Mesenchymal stem cell (in vitro differentiated cells and primary cell): ENCODE measurements at regions not wholly inside any gene's neighbourhood (a gene's known extent, or its start where the extent isn't known, plus 50 kb on each side); places are given as distances from the start of the nearest gene placed in this dataset.
A peak's percentile ranks its signal among the peaks of the same experiment; 100 is the strongest.

ENCODE experiments used
- DNase-seq: peaks from one replicate; pipeline ENCODE4 v3.0.0-alpha.2; 2013
- H2AFZ ChIP-seq: one replicate; pipeline ENCODE4 v1.6.1; 2013; ENCODE audit warnings: low read depth, mild to moderate bottlenecking, control low read depth, inconsistent platforms, low read length, moderate library complexity
- H2AK5ac ChIP-seq: 2 replicates; pipeline ENCODE4 v1.6.1; 2013; ENCODE audit warnings: low read length, moderate library complexity, mild to moderate bottlenecking, inconsistent platforms; ENCODE audit not compliant: severe bottlenecking
- H2BK120ac ChIP-seq: one replicate; pipeline ENCODE4 v1.6.1; 2013; ENCODE audit warnings: low read depth, mild to moderate bottlenecking, inconsistent platforms, low read length, moderate library complexity
- H2BK12ac ChIP-seq, 2 experiments: one replicate each; pipeline ENCODE4 v1.6.1; 2013; ENCODE audit warnings: inconsistent platforms in 2 of 2, low read length in 2 of 2, mild to moderate bottlenecking in 2 of 2, moderate library complexity in 2 of 2, control low read depth in 1 of 2
- H2BK15ac ChIP-seq: one replicate; pipeline ENCODE4 v1.6.1; 2013; ENCODE audit warnings: mild to moderate bottlenecking, low read depth, inconsistent platforms; ENCODE audit not compliant: poor library complexity, severe bottlenecking
- H2BK5ac ChIP-seq: 2 replicates; pipeline ENCODE4 v1.6.1; 2013; ENCODE audit warnings: low read depth, mild to moderate bottlenecking, low read length, control low read depth, inconsistent platforms; ENCODE audit not compliant: poor library complexity, severe bottlenecking
- H3K14ac ChIP-seq, 2 experiments: one replicate each; pipeline ENCODE4 v1.6.1; 2013; ENCODE audit warnings: inconsistent platforms in 2 of 2, low read length in 2 of 2, control low read depth in 1 of 2, mild to moderate bottlenecking in 1 of 2, moderate library complexity in 1 of 2
- H3K18ac ChIP-seq, 2 experiments: one replicate each; pipeline ENCODE4 v1.6.1; 2013; ENCODE audit warnings: inconsistent platforms in 2 of 2, low read length in 2 of 2, control low read depth in 1 of 2, low read depth in 1 of 2, mild to moderate bottlenecking in 1 of 2
- H3K23ac ChIP-seq, 2 experiments: one replicate each; pipeline ENCODE4 v1.6.1; 2013; ENCODE audit warnings: inconsistent platforms in 2 of 2, low read length in 2 of 2, mild to moderate bottlenecking in 2 of 2, moderate library complexity in 2 of 2, control low read depth in 1 of 2
- H3K27ac ChIP-seq: 2 replicates; pipeline ENCODE4 v1.5.1; 2013; ENCODE audit warnings: mild to moderate bottlenecking, moderate library complexity, low read length, control low read depth, inconsistent platforms; ENCODE audit not compliant: poor library complexity, severe bottlenecking
- H3K27me3 ChIP-seq, 2 experiments: 2 replicates each; pipeline versions ENCODE4 v1.6.1 to v1.7.0; 2013; ENCODE audit warnings: low read length in 2 of 2, mild to moderate bottlenecking in 2 of 2, moderate library complexity in 2 of 2, control low read depth in 1 of 2, inconsistent platforms in 1 of 2; ENCODE audit not compliant: control insufficient read depth in 1 of 2, insufficient read depth in 1 of 2
- H3K36me3 ChIP-seq, 2 experiments: 2 replicates each; pipeline versions ENCODE4 v1.6.1 to v1.7.0; 2013; ENCODE audit warnings: low read length in 2 of 2, control low read depth in 1 of 2, inconsistent platforms in 1 of 2, low read depth in 1 of 2, mild to moderate bottlenecking in 1 of 2; ENCODE audit not compliant: insufficient read depth in 2 of 2, control insufficient read depth in 1 of 2
- H3K4ac ChIP-seq, 2 experiments: one replicate each; pipeline ENCODE4 v1.6.1; 2013; ENCODE audit warnings: inconsistent platforms in 2 of 2, low read length in 2 of 2, mild to moderate bottlenecking in 2 of 2, moderate library complexity in 2 of 2, control low read depth in 1 of 2, low read depth in 1 of 2
- H3K4me1 ChIP-seq: 2 replicates; pipeline ENCODE4 v1.6.1; 2013; ENCODE audit warnings: low read depth, low read length, control low read depth; ENCODE audit not compliant: control insufficient read depth, insufficient read depth
- H3K4me2 ChIP-seq: 2 replicates; pipeline ENCODE4 v1.6.1; 2013; ENCODE audit warnings: low read length, mild to moderate bottlenecking, inconsistent platforms; ENCODE audit not compliant: poor library complexity, severe bottlenecking
- H3K4me3 ChIP-seq, 2 experiments: 2 replicates each; pipeline versions ENCODE4 v1.5.1 to v1.7.0; 2013; ENCODE audit warnings: low read length in 2 of 2, mild to moderate bottlenecking in 2 of 2, control low read depth in 1 of 2, low read depth in 1 of 2; ENCODE audit not compliant: insufficient read depth in 1 of 2
- H3K79me1 ChIP-seq: replicated peaks from 2 replicates; pipeline ENCODE4 v1.6.1; 2013; ENCODE audit warnings: mild to moderate bottlenecking, control low read depth, low read length, inconsistent platforms; ENCODE audit not compliant: poor library complexity, severe bottlenecking
- H3K9ac ChIP-seq: 2 replicates; pipeline ENCODE4 v1.7.0; 2013; ENCODE audit warnings: mild to moderate bottlenecking, low read length, moderate library complexity
- H3K9me3 ChIP-seq: 2 replicates; pipeline ENCODE4 v1.7.0; 2013; ENCODE audit warnings: mild to moderate bottlenecking, low read length; ENCODE audit not compliant: control insufficient read depth
- H4K8ac ChIP-seq: one replicate; pipeline ENCODE4 v1.6.1; 2013; ENCODE audit warnings: inconsistent platforms, mild to moderate bottlenecking, low read length, moderate library complexity
- H4K91ac ChIP-seq: one replicate; pipeline ENCODE4 v1.6.1; 2013; ENCODE audit warnings: mild to moderate bottlenecking, low read length, inconsistent platforms
- WGBS: methylation state at CpG from one replicate; pipeline ENCODE4 v1.1.7; 2013; ENCODE audit warnings: mixed read lengths; 5-methylcytosine and 5-hydroxymethylcytosine counted together

GRCh38 chr17:55644346-55644745 lies 78.3 kb downstream of the TMEM100 start:
- Histone ChIP-seq H3K4me2 (no peak overlapping the region), H3K9me3 (no peaks in the 10 kb centered on the region), H3K18ac (peak overlapping the region; percentile 79 to 92), H2AFZ (no peak overlapping the region), H3K4me1 (no peaks in the 10 kb centered on the region), H3K14ac (peak overlapping the region in 1 of 2 experiments; percentile 45), H2BK15ac (no peak overlapping the region), H2BK5ac (no peak overlapping the region), H3K36me3 (no peaks in the 10 kb centered on the region), H3K79me1 (no peaks in the 10 kb centered on the region), H3K27me3 (no peaks in the 10 kb centered on the region), H4K8ac (peak overlapping the region; percentile 58), H3K4me3 (no peak overlapping the region), H2BK12ac (peak overlapping the region; percentile 98 to 99), H4K91ac (peak overlapping the region; percentile 89), H3K27ac (no peak overlapping the region), H3K9ac (no peak overlapping the region), H2BK120ac (no peak overlapping the region), H2AK5ac (no peak overlapping the region), H3K4ac (peak overlapping the region; percentile 30 to 47), H3K23ac (no peak overlapping the region)
- WGBS = 82% methylated on average over 4 of the region's 5 CpGs
- peak; percentile 54 for DNase-seq

DNA sequence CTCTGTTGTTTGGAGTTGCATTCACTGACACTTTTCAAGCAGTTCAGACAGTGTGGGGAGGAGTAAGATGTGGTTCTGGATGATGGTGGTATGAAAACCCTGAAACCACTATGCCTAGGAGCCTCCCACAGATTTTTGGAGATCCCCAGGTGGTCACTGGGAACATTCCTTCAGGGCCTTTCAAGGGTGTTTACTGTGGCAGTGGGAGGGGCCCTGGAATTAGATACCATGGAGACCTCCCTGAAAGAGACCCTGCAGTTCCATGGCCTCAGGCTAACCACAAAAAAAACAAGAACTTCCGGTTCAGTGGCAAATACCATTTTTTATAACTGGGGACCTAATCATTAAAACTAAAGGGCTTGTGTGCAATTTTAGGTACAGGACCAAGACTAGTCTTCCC lies 79.9 kb downstream of the TMEM100 start:
- no peaks in the 10 kb centered on the region for H3K79me1 ChIP-seq
- H4K8ac ChIP-seq = peak overlapping the region; percentile 43
- no peaks in the 10 kb centered on the region for H3K9me3 ChIP-seq
- no peak overlapping the region for H3K4me2 ChIP-seq
- no peak overlapping the region for H3K4me3 ChIP-seq
- H2BK5ac ChIP-seq = no peak overlapping the region
- peak overlapping the region; percentile 18 to 52 for H3K18ac ChIP-seq
- H3K27me3 ChIP-seq = no peaks in the 10 kb centered on the region
- H3K4ac ChIP-seq = peak overlapping the region; percentile 39 to 76
- H3K36me3 ChIP-seq = no peaks in the 10 kb centered on the region
- no peak overlapping the region for H3K27ac ChIP-seq
- H3K14ac ChIP-seq = no peak overlapping the region
- no peak overlapping the region for H2AFZ ChIP-seq
- no peak overlapping the region for H3K23ac ChIP-seq
- H2BK15ac ChIP-seq = no peak overlapping the region
- H4K91ac ChIP-seq = peak overlapping the region; percentile 34
- H3K4me1 ChIP-seq = no peaks in the 10 kb centered on the region
- 83% methylated on average over 1 of the region's 1 CpG for WGBS
- H2BK12ac ChIP-seq = peak overlapping the region; percentile 4 to 85
- H2BK120ac ChIP-seq = peak overlapping the region; percentile 71
- H2AK5ac ChIP-seq = no peak overlapping the region
- no peak for DNase-seq
- no peak overlapping the region for H3K9ac ChIP-seq

DNA sequence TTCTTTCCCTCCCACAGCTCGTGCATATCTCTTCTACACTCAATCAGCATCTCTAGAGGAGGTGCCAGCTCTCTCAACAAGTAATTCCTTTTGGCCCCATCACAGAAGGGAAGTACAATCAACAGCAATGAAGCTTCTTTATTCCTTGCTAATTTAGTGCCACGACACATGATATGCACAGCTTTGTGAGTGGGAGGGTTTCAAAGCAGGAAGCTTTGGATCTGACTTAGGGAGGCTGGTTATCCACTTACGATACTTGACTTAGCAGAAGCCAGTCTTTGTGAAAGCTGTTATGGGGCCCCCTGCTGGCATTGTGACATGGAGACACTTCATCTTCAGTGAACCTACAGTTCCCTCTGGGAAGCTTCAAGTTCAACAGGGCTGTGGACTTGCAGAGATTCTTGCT lies 81.0 kb downstream of the TMEM100 start:
- Histone ChIP-seq H3K14ac (no peak overlapping the region), H3K18ac (peak overlapping the region; percentile 72 to 84), H3K27me3 (no peaks in the 10 kb centered on the region), H2BK15ac (no peak overlapping the region), H3K4me1 (no peaks in the 10 kb centered on the region), H3K4me2 (no peak overlapping the region), H2BK120ac (no peak overlapping the region), H3K4me3 (no peak overlapping the region), H2AK5ac (no peak overlapping the region), H2AFZ (no peak overlapping the region), H4K91ac (no peak overlapping the region), H3K9ac (no peak overlapping the region), H2BK5ac (no peak overlapping the region), H3K27ac (no peak overlapping the region), H3K4ac (peak overlapping the region in 1 of 2 experiments; percentile 67), H2BK12ac (peak overlapping the region; percentile 57 to 89), H3K36me3 (no peaks in the 10 kb centered on the region), H3K79me1 (no peaks in the 10 kb centered on the region), H4K8ac (no peak overlapping the region), H3K23ac (no peak overlapping the region), H3K9me3 (no peaks in the 10 kb centered on the region)
- 49% methylated on average over 3 of the region's 3 CpGs for WGBS
- DNase-seq = peak; percentile 81

DNA sequence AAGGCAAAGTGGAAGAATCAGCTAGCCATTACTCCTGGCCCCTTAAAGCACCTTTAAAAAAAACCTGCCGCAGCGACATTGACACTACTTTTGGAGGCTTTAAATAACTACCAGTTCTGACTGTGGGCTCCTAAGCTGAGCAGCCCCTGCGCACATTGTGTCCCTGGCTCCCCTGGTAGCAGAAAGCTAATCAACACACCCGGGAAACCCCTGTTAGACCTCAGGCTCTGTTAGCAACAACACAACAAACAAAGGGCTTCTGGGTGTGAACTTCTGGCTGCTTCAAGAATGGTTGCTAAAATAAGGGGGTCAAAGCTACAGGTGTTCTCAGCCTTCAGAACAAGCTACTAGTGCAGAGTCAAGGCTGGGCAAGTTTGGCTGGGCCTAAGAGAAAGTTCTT lies 83.6 kb downstream of the TMEM100 start:
- Histone ChIP-seq H3K4me1 (no peaks in the 10 kb centered on the region), H2BK120ac (no peak overlapping the region), H3K79me1 (no peaks in the 10 kb centered on the region), H3K9ac (no peak overlapping the region), H2BK5ac (no peak overlapping the region), H3K18ac (peak overlapping the region in 1 of 2 experiments; percentile 11), H2AK5ac (no peak overlapping the region), H3K4me3 (no peak overlapping the region), H4K8ac (no peak overlapping the region), H3K36me3 (no peaks in the 10 kb centered on the region), H3K27me3 (peaks cover 0 to 9% of the 10 kb centered on the region in 2 experiments), H3K14ac (no peak overlapping the region), H3K4ac (no peak overlapping the region), H2BK15ac (no peak overlapping the region), H3K9me3 (no peaks in the 10 kb centered on the region), H2AFZ (no peak overlapping the region), H2BK12ac (peak overlapping the region in 1 of 2 experiments; percentile 59), H3K23ac (no peak overlapping the region), H4K91ac (no peak overlapping the region), H3K4me2 (no peak overlapping the region), H3K27ac (no peak overlapping the region)
- DNase-seq = no peak
- 82% methylated on average over 3 of the region's 4 CpGs for WGBS
